Head of caudate nucleus (tissue), 42 donors: ENCODE measurements at regions not wholly inside any gene's neighbourhood (a gene's known extent, or its start where the extent isn't known, plus 50 kb on each side); places are given as distances from the start of the nearest gene placed in this dataset.
"Not testable (repeated sequence)": the region's sequence is repeated elsewhere in the genome, so short reads cannot be mapped to it uniquely, and the experiment has no call there.

Experiments
- DNase-seq, 42 donors: peaks; one replicate each; pipeline versions ENCODE4 v3.0.0 to v3.0.0-alpha.2; 2020 to 2021; ENCODE audit warnings: mixed read lengths in 7 of 42
- intact Hi-C: fragments of 100-400 bp; cut with DNase I; formaldehyde crosslinking; loops from one replicate; pipeline ENCODE4 v1.15.0; 2022

GRCh38 chr11:38524945-38525344 lies 1926.9 kb upstream of the RAG2 start:
- intact Hi-C loops, result no loop called here
- no peak for DNase-seq

- intact Hi-C loops, result no loop called here
- no peak for DNase-seq
These were observed 1920.0 kb upstream of the RAG2 start for GRCh38 chr11:38517991-38518390.

- intact Hi-C loops, DNase-seq: not testable (repeated sequence)
These were observed 1914.8 kb upstream of the RAG2 start for GRCh38 chr11:38512830-38513229.

- intact Hi-C loops, result no loop called here
- DNase-seq, result no peak
These were observed 1912.0 kb upstream of the RAG2 start for GRCh38 chr11:38510041-38510440.

- no peak for DNase-seq
- intact Hi-C loops, result no loop called here
These were observed 1905.8 kb upstream of the RAG2 start for GRCh38 chr11:38503876-38504275.

GRCh38 chr11:38498721-38499120 lies 1900.7 kb upstream of the RAG2 start:
- no peak for DNase-seq
- intact Hi-C loops, result no loop called here

- DNase-seq, result no peak
- intact Hi-C loops, result no loop called here
These were observed 1894.0 kb upstream of the RAG2 start for GRCh38 chr11:38491986-38492385.

GRCh38 chr11:38481391-38481790 lies 1883.4 kb upstream of the RAG2 start:
- intact Hi-C loops, result no loop called here
- peak in 2 of 42 donors; percentile 35 to 39 for DNase-seq

- DNase-seq, result no peak
- intact Hi-C loops, result no loop called here
These were observed 1879.0 kb upstream of the RAG2 start for GRCh38 chr11:38476808-38477575.

- no peak for DNase-seq
- intact Hi-C loops, result no loop called here
These were observed 1863.7 kb upstream of the RAG2 start for GRCh38 chr11:38461751-38462150.

GRCh38 chr11:38460896-38461295 lies 1862.9 kb upstream of the RAG2 start:
- no peak for DNase-seq
- intact Hi-C loops, result no loop called here

- no peak for DNase-seq
- intact Hi-C loops, result no loop called here
These were observed 1862.4 kb upstream of the RAG2 start for GRCh38 chr11:38460429-38460828.

GRCh38 chr11:38456371-38456770 lies 1858.3 kb upstream of the RAG2 start:
- no peak for DNase-seq
- intact Hi-C loops, result no loop called here

- intact Hi-C loops, result no loop called here
- no peak for DNase-seq
These were observed 1850.2 kb upstream of the RAG2 start for GRCh38 chr11:38448284-38448683.

- no peak for DNase-seq
- intact Hi-C loops, result no loop called here
These were observed 1848.3 kb upstream of the RAG2 start for GRCh38 chr11:38446336-38446735.

- DNase-seq, result no peak
- intact Hi-C loops, result no loop called here
These were observed 1840.1 kb upstream of the RAG2 start for GRCh38 chr11:38438091-38438490.

GRCh38 chr11:38425578-38425977 lies 1827.5 kb upstream of the RAG2 start:
- intact Hi-C loops, result no loop called here
- no peak for DNase-seq

GRCh38 chr11:38423042-38423441 lies 1825.0 kb upstream of the RAG2 start:
- no peak for DNase-seq
- intact Hi-C loops, result no loop called here

GRCh38 chr11:38416141-38416540 lies 1818.1 kb upstream of the RAG2 start:
- intact Hi-C loops, result no loop called here
- no peak for DNase-seq

- intact Hi-C loops, result no loop called here
- no peak for DNase-seq
These were observed 1813.1 kb upstream of the RAG2 start for GRCh38 chr11:38411149-38411548.

GRCh38 chr11:38402063-38402462 lies 1804.0 kb upstream of the RAG2 start:
- intact Hi-C loops, result no loop called here
- DNase-seq, result no peak

- intact Hi-C loops, result no loop called here
- no peak for DNase-seq
These were observed 1794.1 kb upstream of the RAG2 start for GRCh38 chr11:38392176-38392575.
